Daoy (cell line): ENCODE measurements at regions not wholly inside any gene's neighbourhood (a gene's known extent, or its start where the extent isn't known, plus 50 kb on each side); places are given as distances from the start of the nearest gene placed in this dataset.

ENCODE experiments used
- DNase-seq: peaks from one replicate; pipeline ENCODE4 v3.0.0-alpha.2; 2015; ENCODE audit warnings: low read depth

DNA sequence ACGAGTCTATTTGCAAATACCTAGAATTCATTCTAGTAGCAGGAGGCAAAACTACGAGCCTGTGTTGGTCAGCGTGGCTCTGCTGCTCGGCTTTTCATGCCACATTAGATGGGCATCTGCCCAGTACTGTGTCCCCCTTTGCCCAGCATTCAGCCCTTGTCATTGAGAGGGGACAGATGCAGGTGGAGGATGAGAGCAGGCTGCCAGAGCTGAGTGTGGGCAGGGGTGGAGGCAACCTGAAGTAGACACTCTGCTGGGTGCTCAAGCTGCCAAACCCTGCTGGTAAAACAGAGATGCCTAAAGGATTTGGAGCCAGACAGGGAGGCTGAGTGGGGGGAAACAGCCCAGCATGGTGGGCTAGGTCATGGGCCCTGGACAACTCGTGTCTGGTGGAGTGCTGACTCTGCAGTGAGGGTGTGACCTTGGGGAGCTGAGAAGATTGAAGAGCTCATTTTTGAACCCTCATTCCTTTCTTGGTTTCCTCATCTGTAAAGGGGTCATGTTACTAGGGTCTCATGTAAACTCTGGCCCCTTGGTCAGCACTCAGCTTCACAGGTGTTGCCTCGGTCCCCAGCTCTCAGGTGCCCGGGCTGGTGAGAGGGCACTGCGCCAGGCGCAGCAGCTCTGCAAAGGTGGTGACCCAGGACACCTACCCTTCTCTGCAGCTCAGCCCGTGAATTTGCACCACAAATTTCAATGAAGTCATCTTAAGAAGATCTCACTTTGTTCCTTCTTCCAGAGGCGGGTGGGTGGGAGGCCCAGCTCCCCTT lies 64.2 kb upstream of the BHLHE23 start:
- DNase-seq: no peak

DNA sequence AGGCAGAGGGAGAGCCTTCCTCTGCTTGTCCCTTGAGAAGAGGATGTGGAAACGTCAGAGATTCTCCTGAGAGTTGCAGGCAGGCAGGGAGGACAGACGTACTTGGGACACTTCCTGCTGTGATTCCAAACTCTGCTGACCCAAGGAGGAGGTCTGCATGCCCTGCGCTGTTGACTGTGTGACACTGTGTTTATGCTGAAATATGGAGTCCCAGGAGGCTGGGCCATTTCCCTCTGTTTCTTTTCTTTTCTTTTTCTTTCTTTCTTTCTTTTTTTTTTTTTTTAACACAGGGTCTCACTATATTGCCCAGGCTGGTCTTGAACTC lies 63.5 kb upstream of the BHLHE23 start:
- no peak for DNase-seq

DNA sequence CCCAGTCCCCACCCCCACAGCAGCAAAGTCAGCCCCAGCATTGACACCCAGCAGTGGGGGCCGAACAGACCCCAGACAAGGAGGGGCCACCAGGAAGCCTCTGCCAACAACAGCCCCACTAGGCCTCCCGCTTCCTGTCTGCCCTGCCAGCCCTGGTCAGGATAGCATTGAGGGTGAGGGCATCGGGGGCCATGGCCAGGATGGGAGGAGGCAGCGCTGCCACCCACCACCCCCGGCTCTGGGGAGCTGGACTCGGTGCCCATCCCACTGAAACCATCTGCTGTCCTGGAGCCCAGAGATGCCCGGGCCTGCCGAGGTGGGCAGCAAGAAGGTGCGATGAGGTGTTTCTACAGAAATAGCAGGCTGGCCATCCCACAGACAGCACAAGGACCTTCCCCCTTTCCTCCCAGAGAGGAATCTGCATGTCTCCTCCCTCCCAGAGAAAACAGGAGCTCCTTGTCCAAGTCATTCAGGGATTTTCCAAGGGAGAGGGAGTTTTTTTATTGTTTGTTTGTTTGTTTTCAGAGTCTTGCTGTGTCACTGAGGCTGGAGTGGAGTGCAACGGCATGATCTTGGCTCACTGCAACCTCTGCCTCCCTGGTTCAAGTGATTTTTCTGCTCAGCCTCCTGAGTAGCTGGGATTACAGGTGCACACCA lies 62.1 kb upstream of the BHLHE23 start:
- DNase-seq: no peak

- no peak for DNase-seq
Observed at GRCh38 chr20:63067721-63068560, 61.2 kb upstream of the BHLHE23 start.

GRCh38 chr20:63067266-63067635 lies 60.5 kb upstream of the BHLHE23 start:
- no peak for DNase-seq

DNA sequence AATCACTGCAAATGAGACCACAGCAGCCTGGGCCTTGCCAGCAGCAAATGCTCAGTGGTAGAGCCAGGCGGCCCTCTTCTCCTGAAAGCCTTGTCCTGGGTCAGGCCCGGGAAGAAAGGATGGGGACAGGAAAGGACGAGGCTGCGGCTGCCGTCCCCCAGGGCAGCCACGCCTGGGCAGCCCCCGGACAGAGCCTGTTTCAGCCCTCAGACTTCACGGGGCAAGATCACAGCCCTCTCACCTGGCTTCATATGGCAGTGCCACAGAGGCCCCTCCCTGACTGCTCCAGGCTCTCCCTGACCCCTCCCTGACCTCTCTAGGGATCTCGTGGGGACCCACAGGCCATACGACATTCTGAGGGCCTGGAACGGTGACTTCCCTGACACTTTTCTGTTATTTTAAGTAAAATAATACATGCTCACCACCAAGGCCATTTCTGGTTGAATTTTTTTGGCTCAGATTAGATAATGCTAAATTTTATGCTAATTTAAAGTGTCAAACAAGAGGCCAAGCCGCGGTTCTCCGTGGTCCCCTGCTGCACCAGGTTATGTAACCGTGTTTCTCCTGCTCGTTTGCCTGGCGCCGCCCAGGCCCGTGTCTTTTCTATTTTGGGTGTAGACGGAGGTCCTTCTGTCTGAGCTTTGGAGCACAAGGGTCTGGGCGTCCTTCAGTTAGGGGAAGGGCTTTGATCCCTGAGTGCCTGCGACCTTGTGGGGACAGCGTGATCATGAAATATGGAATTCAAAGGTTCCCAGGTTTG lies 59.9 kb upstream of the BHLHE23 start:
- no peak for DNase-seq

GRCh38 chr20:63065911-63066310 lies 59.1 kb upstream of the BHLHE23 start:
- DNase-seq: no peak

DNA sequence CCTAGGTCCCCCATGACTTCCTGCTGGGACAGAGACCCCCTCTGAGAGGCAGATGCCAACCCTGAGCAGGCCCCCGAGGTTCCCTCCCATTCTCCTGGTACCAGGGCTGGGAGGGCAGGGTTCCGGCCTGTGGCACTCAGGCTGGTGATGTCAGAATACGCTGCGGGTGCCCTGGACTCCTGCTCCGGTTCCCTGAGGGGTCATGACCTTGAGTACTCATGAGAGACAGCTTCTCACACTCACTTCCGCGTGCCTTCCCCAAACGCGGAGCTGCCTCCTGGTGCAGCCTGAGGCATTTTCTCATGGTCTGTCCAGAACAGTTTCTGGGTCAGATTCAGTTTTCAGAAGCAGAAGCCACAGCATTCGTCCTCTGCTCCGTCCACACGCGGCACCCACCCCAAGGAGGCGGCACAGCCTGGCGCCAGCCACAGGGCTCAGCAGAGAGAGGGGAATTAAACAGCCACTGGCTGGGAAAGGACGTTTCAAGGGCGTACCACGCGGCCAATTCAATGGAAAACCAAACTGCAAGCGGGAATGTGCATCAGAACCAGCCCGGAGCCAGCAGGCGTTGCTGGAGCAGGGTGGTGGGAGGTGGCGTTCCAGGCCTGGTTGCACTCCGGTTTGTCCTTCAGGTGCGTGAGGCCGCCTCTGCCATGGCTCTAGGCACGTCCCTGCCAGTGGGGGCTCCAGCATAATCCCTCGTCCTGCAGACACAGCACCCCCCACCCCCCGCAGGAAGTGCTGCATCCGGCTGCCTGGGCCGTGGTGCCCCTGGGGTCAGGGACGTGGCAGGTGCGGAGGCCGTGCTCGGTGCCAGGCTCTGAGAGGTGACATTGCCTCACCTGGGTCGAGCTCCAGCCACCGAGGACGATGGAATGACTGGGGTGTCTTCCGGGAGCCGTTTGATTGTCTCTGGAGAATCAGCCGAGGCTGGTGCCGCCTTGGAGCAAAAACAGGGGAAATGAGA lies 58.3 kb upstream of the BHLHE23 start:
- DNase-seq: peak; percentile 59

DNA sequence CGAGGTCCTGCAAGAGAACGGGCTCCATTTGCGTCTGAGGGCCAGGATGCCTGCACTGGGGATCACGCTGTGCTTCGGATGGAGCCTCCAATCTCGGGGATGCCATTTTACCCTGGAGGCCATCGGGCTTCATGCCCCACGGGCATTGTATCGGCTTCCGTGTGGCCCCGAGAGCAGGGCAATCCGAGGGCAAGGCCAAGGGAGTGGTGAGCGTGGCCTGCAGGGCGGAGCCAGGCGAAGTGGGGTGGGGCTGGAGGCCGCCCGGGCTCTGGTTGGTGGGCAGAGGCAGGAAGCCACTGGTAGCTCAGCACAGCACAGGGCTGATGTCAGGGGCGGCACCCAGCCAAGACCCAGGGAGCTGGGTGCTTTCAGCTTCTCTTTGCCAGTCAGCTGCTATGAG lies 57.5 kb upstream of the BHLHE23 start:
- DNase-seq: peak; percentile 92

DNA sequence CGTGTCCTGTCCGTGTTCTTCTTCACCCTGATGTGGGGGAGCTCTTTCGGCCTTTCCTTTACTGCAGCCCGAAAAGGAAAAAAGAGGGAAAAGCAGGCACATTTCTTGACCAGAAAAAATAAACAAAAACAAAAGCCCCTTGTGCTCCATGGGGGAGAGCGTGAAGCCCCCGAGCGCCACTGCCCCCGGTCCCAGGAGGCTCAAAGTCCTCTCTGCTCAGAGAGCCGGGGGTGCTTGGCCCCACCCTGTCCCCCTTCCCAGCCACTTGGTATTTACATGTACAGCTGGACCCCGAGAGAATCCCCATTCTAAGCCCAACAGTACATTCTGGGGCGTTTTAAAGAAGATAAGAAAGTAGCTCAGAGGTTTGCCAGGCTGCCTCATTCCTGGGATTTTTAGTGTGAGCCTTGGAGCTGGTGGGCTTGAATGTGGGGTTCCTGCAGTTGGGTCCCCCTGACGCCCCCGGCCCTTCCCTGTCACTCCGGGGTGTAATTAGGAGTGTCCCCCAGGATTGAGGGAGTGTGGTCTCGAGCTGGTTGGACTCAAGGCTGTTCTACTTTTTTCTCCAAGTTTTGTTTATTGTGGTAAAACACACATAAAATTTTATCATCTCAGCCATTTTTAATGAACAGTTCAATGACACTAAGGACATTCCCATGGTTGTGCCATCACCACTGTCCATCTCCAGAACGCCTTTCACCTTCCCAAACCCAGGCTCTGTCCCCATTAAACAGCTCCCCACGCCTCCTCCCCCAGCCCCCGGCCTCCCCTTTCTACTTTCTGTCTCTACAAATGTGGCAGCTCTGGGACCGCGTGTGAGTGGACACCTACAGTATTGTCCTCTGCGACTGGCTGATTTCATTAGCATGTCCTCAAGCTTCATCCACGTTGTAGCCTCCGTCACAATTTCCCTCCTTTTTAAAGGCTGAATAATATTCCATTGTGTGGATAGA lies 55.7 kb upstream of the BHLHE23 start:
- no peak for DNase-seq

GRCh38 chr20:63061771-63062100 lies 55.0 kb upstream of the BHLHE23 start:
- no peak for DNase-seq

- DNase-seq: no peak
Observed at GRCh38 chr20:63061051-63061770, 54.4 kb upstream of the BHLHE23 start.

DNA sequence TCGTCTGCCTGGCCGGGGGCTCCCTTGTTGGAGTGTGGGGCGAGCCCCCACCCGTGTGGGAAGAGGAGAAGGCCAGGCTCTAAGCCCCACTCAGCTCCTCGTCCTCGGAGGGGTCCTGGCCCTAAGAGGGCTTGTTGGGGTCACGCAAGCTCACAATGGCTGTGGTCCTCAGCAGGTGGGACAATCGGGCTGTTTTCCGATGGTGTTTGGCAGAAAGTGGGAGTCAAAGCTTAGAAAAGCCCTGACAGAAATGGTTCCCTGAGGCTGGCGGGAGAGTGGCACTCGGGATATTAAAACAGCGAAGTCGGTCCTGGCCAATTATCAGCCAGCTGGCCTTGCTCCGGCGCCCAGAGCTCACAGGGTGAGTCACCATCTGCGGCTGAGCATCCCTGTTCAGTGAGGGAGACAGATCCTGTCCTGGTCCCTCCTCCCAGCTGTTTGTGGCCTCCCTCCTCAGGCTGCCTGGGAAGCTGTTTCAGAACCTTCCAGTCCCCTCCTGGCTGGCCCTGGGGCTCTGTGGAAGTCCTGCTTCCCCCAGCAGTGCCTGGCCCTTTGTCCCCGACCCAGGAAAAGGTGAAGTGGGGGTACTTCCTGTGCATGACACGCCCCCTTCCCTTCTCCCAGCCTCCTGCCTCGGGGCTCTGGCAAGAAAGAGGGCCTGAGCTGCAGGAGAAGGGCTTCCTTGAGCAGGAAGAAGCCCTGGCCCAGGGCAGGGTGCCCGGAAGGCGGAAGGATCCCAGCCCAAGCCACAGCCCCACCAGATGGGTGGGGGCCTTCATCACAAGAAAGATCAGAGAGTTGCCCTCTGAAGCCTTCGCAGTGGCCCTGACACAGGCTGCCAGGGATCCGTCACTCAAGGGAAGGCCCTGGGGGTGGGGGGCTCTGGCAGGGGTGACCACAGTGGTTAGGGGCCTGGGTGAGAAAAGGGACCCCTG lies 53.6 kb upstream of the BHLHE23 start:
- DNase-seq: peak; percentile 89

DNA sequence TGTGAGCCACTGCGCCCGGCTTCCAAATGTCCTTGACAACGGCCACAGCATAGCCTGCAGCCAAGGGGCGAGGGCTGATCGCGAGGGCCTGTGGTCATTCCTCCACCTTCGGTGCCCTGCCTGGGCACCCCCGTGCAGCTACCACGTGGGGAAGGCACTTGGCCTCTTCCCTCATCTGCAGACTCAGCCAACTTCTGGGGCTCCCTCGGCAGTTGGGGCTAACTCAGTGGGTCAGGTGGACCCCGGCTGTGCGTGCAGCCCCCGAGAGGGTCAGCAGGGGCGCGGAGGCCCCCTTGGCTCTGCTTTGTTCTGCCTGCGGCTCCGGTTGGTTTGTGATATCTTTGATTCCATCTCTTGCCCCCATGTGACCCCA lies 52.9 kb upstream of the BHLHE23 start:
- DNase-seq: no peak

GRCh38 chr20:63058696-63059335 lies 52.1 kb upstream of the BHLHE23 start:
- no peak for DNase-seq

DNA sequence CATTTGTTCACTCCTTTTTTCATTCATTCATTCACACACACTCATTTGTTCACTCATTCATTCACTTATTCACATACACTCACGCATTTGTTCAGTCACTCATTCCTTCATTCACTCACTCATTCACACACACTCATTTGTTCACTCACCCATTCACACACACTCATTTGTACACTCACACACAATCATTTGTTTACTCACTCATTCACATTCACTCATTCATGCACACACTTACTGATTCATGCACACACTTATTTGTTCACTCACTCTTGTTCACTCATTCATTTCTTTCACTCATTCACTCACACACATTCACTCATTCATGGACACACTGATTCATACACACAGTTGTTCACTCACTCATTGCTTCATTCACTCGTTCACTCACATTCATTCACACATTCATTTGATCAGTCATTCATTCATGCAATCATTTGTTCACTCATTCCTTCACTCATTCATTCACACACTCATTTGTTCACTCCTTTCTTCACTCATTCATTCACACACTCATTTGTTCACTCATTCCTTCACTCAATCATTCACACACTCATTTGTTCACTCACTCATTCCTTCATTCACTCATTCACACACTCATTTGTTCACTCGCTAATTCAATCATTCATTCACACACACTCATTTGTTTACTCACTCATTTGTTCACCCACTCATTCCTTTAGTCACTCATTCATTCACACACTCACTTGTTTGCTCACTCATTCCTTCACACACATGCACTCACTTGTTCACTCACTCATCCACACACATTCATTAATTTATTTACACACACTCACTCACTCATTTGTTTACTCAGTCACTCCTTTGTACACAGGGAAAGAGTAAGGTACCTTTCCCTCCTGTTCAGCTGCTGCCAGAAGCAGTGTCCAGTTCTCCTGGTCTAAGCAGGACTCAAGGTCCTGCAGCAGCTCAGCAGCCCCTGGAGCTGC lies 50.7 kb upstream of the BHLHE23 start:
- no peak for DNase-seq
